HepG2 (cell line): ENCODE measurements at regions not wholly inside any gene's neighbourhood (a gene's known extent, or its start where the extent isn't known, plus 50 kb on each side); places are given as distances from the start of the nearest gene placed in this dataset.

Source experiments
- BHLHE40 ChIP-seq: IDR thresholded peaks from 2 replicates; pipeline ENCODE4 v1.6.1; 2011; ENCODE audit warnings: low read length, improper control_type of control experiment
- BRCA1 ChIP-seq: sonication (generic); formaldehyde crosslinking; IDR thresholded peaks from 2 replicates; pipeline ENCODE4 v1.4.0; 2020; ENCODE audit warnings: missing genetic modification reagents
- DPF2 ChIP-seq: sonication (generic); formaldehyde crosslinking; IDR thresholded peaks from 2 replicates; pipeline ENCODE4 v1.4.0; 2020; ENCODE audit warnings: mild to moderate bottlenecking, low read depth, missing genetic modification reagents, borderline replicate concordance
- ETV6 ChIP-seq: sonication (generic); formaldehyde crosslinking; conservative IDR thresholded peaks from 2 replicates; pipeline ENCODE4 v1.4.0; 2020; ENCODE audit warnings: missing genetic modification reagents
- FOXA1 ChIP-seq, 2 experiments: fragments of 450-650 bp in 1 of 2; sonication (generic) in 1 of 2; formaldehyde crosslinking in 1 of 2; IDR thresholded peaks; 2 replicates each; pipeline versions ENCODE4 v1.4.0 to v1.6.1; 2016 to 2020; ENCODE audit warnings: missing genetic modification reagents in 1 of 2
- HDAC2 ChIP-seq: sonication (generic); formaldehyde crosslinking; IDR thresholded peaks from 2 replicates; pipeline ENCODE4 v1.4.0; 2020; ENCODE audit warnings: missing genetic modification reagents
- HINFP ChIP-seq: sonication (generic); formaldehyde crosslinking; IDR thresholded peaks from 2 replicates; pipeline ENCODE4 v1.4.0; 2020; ENCODE audit warnings: low read depth, mild to moderate bottlenecking, missing genetic modification reagents
- IRF2 ChIP-seq: IDR thresholded peaks from 2 replicates; pipeline ENCODE4 v1.6.1; 2018; ENCODE audit warnings: missing genetic modification reagents, missing compliant biosample characterization
- ISL2 ChIP-seq: sonication (generic); formaldehyde crosslinking; IDR thresholded peaks from 2 replicates; pipeline ENCODE4 v1.5.0; 2020; ENCODE audit warnings: missing genetic modification reagents
- KLF16 ChIP-seq, 2 experiments: sonication (generic) in 1 of 2; formaldehyde crosslinking in 1 of 2; IDR thresholded peaks; 2 replicates each; pipeline versions ENCODE4 v1.6.1 to v1.8.0; 2016 to 2023; ENCODE audit warnings: missing genetic modification reagents in 2 of 2, missing compliant biosample characterization in 1 of 2
- NFYC ChIP-seq: IDR thresholded peaks from 2 replicates; pipeline ENCODE4 v1.6.1; 2016; ENCODE audit warnings: missing genetic modification reagents, missing compliant biosample characterization
- PBX3 ChIP-seq: sonication (generic); formaldehyde crosslinking; IDR thresholded peaks from 2 replicates; pipeline ENCODE4 v1.8.1; 2023; ENCODE audit warnings: missing genetic modification reagents, inconsistent platforms, borderline replicate concordance
- PHF5A ChIP-seq: IDR thresholded peaks from one replicate; pipeline ENCODE4 v1.6.1; 2018; ENCODE audit warnings: low read depth, missing genetic modification reagents; ENCODE audit not compliant: unreplicated experiment
- POGZ ChIP-seq: sonication (generic); formaldehyde crosslinking; IDR thresholded peaks from 2 replicates; pipeline ENCODE4 v1.4.0; 2020; ENCODE audit warnings: mild to moderate bottlenecking, missing genetic modification reagents
- PRMT3 ChIP-seq: sonication (generic); formaldehyde crosslinking; IDR thresholded peaks from 2 replicates; pipeline ENCODE4 v1.8.1; 2022; ENCODE audit warnings: low read depth, mild to moderate bottlenecking, moderate library complexity, missing genetic modification reagents, borderline replicate concordance
- RNF2 ChIP-seq: fragments of 450-650 bp; conservative IDR thresholded peaks from 2 replicates; pipeline ENCODE4 v1.6.1; 2016; ENCODE audit warnings: low read depth
- SIN3A ChIP-seq: IDR thresholded peaks from 2 replicates; pipeline ENCODE4 v1.6.1; 2011; ENCODE audit warnings: low read depth, mild to moderate bottlenecking, control low read depth, low read length, borderline replicate concordance
- SIX1 ChIP-seq: sonication (generic); formaldehyde crosslinking; IDR thresholded peaks from 2 replicates; pipeline ENCODE4 v1.4.0; 2020; ENCODE audit warnings: missing genetic modification reagents, borderline replicate concordance
- SMYD3 ChIP-seq: sonication (generic); formaldehyde crosslinking; IDR thresholded peaks from 2 replicates; pipeline ENCODE4 v1.8.1; 2023; ENCODE audit warnings: mild to moderate bottlenecking, missing genetic modification reagents
- TCF7L2 ChIP-seq: IDR thresholded peaks from 2 replicates; pipeline ENCODE4 v1.6.1; 2011; ENCODE audit warnings: mild to moderate bottlenecking, low read depth, low read length, moderate library complexity
- ZBTB21 ChIP-seq: sonication (generic); formaldehyde crosslinking; IDR thresholded peaks from 2 replicates; pipeline ENCODE4 v1.4.0; 2020; ENCODE audit warnings: missing genetic modification reagents
- ZBTB33 ChIP-seq: sonication (generic); formaldehyde crosslinking; IDR thresholded peaks from 2 replicates; pipeline ENCODE4 v1.4.0; 2020; ENCODE audit warnings: missing genetic modification reagents
- ZFX ChIP-seq: sonication (generic); formaldehyde crosslinking; IDR thresholded peaks from 2 replicates; pipeline ENCODE4 v1.4.0; 2020; ENCODE audit warnings: mild to moderate bottlenecking, low read depth, missing genetic modification reagents, moderate library complexity
- ZNF251 ChIP-seq: sonication (generic); formaldehyde crosslinking; IDR thresholded peaks from 2 replicates; pipeline ENCODE4 v1.9.0; 2021; ENCODE audit warnings: mild to moderate bottlenecking, missing genetic modification reagents
- ZNF414 ChIP-seq: sonication (generic); formaldehyde crosslinking; IDR thresholded peaks from 2 replicates; pipeline ENCODE4 v1.5.0; 2020; ENCODE audit warnings: missing genetic modification reagents
- ZNF776 ChIP-seq: sonication (generic); formaldehyde crosslinking; IDR thresholded peaks from 2 replicates; pipeline ENCODE4 v1.4.0; 2020; ENCODE audit warnings: mild to moderate bottlenecking, missing genetic modification reagents

- TF ChIP-seq PRMT3 (CRISPR knock-in tag) (peak; percentile 90; the same call in 1 of the 2 replicates), POGZ (CRISPR knock-in tag) (peak; percentile 71), ZBTB21 (CRISPR knock-in tag) (no peak), ISL2 (CRISPR knock-in tag) (peak; percentile 82), HDAC2 (peak; percentile 97), BRCA1 (CRISPR knock-in tag) (peak; percentile 55; the same call in 1 of the 2 replicates), PHF5A (CRISPR knock-in tag) (peak; percentile 77), ZNF414 (CRISPR knock-in tag) (peak; percentile 89), DPF2 (CRISPR knock-in tag) (peak; percentile 96), PBX3 (CRISPR knock-in tag) (no peak; the same call in 1 of the 2 replicates), ZNF251 (CRISPR knock-in tag) (peak; percentile 55; the same call in 1 of the 2 replicates), HINFP (CRISPR knock-in tag) (0 out of 2 replicates have a peak, but pooled peaks have one; percentile 84), IRF2 (CRISPR knock-in tag) (peak; percentile 80), SMYD3 (CRISPR knock-in tag) (peak; percentile 78; the same call in 1 of the 2 replicates), ETV6 (CRISPR knock-in tag) (no peak), ZNF776 (CRISPR knock-in tag) (peak; percentile 40; the same call in 1 of the 2 replicates), SIN3A (0 out of 2 replicates have a peak, but pooled peaks have one; percentile 37), NFYC (CRISPR knock-in tag) (peak; percentile 42; the same call in 1 of the 2 replicates), FOXA1 (IDR thresholded peaks at IDR 0.05) (peak; percentile 82), FOXA1 (CRISPR knock-in tag; IDR thresholded peaks at IDR 0.05) (peak; percentile 99), ZFX (CRISPR knock-in tag) (peak; percentile 83), RNF2 (peak; percentile 80), KLF16 (CRISPR knock-in tag; IDR thresholded peaks at IDR 0.05) (peak in 1 of 2 experiments; percentile 61; a peak in 1 of 4 replicates), SIX1 (peak; percentile 71; the same call in 1 of the 2 replicates), TCF7L2 (no peak), ZBTB33 (0 out of 2 replicates have a peak, but pooled peaks have one; percentile 14), BHLHE40 (peak; percentile 70)
Observed at GRCh38 chr17:83151442-83152226, 72.2 kb downstream of the METRNL start (continued).
